Testis (tissue), 2 donors: ENCODE measurements at regions not wholly inside any gene's neighbourhood (a gene's known extent, or its start where the extent isn't known, plus 50 kb on each side); places are given as distances from the start of the nearest gene placed in this dataset.

Source experiments
- DNase-seq: peaks from one replicate; pipeline ENCODE4 v3.0.0-alpha.2; 2019
- H3K27ac ChIP-seq, 2 donors: fragments of 200-600 bp; sonication (generic); one replicate each; pipeline ENCODE4 v1.5.1; 2019
- H3K27me3 ChIP-seq: fragments of 200-600 bp; sonication (generic); one replicate; pipeline ENCODE4 v1.5.1; 2019
- H3K36me3 ChIP-seq: fragments of 200-600 bp; sonication (generic); one replicate; pipeline ENCODE4 v1.5.1; 2017; ENCODE audit warnings: low read depth; ENCODE audit errors: missing control alignments
- H3K4me1 ChIP-seq: fragments of 200-600 bp; sonication (generic); one replicate; pipeline ENCODE4 v1.5.1; 2019
- H3K4me3 ChIP-seq, 2 donors: fragments of 200-600 bp; sonication (generic); one replicate each; pipeline ENCODE4 v1.5.1; 2017 to 2019
- H3K9me3 ChIP-seq: fragments of 200-600 bp; sonication (generic); one replicate; pipeline ENCODE4 v1.5.1; 2017
- POLR2A ChIP-seq: fragments of 450-650 bp; IDR thresholded peaks from one replicate; pipeline ENCODE4 v1.6.1; 2017; ENCODE audit warnings: antibody characterized with exemption, mild to moderate bottlenecking, moderate library complexity
- WGBS, 2 donors: methylation state at CpG; one replicate each; pipeline ENCODE4 v1.1.5; 2018; 5-methylcytosine and 5-hydroxymethylcytosine counted together
- intact Hi-C: fragments of 100-400 bp; cut with DNase I; formaldehyde crosslinking; loops from one replicate; pipeline ENCODE4 v1.15.1; 2023; ENCODE audit warnings: low total_unique reads
- TF ChIP-seq, protein P1 (sequence below), 3 experiments: fragments of 450-650 bp in 2 of 3; fragments of 200-600 bp in 1 of 3; sonication (generic) in 1 of 3; IDR thresholded peaks; one replicate each; pipeline ENCODE4 v1.5.1; 2016 to 2019; ENCODE audit warnings: antibody characterized with exemption in 3 of 3, mild to moderate bottlenecking in 2 of 3, moderate library complexity in 1 of 3

DNA sequence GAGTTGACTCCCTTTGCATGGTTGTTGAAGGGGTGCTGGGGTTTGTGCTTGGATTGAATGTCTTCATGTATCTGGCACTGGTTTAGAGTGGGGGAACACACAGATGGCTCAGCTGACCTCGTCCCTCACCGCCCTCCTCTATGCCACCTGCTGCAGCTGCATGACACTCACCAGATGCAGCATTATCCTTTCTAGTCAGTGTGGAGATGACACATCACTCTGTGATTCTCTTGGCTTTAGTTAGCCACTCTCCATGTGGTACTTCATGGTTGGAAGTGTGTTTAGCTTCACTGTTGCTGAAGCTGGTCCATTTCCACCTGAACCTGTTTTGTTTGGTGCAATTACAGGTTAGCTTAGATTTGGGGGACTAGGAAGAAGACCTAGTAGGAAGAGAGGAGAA lies 56.3 kb upstream of the BMPER start:
- Histone ChIP-seq H3K36me3 (no peaks in the 10 kb centered on the region), H3K27me3 (no peaks in the 10 kb centered on the region), H3K4me3 (no peak overlapping the region), H3K27ac (no peak overlapping the region), H3K9me3 (no peaks in the 10 kb centered on the region), H3K4me1 (peaks cover 4% of the 10 kb centered on the region)
- TF ChIP-seq, protein P1, sequence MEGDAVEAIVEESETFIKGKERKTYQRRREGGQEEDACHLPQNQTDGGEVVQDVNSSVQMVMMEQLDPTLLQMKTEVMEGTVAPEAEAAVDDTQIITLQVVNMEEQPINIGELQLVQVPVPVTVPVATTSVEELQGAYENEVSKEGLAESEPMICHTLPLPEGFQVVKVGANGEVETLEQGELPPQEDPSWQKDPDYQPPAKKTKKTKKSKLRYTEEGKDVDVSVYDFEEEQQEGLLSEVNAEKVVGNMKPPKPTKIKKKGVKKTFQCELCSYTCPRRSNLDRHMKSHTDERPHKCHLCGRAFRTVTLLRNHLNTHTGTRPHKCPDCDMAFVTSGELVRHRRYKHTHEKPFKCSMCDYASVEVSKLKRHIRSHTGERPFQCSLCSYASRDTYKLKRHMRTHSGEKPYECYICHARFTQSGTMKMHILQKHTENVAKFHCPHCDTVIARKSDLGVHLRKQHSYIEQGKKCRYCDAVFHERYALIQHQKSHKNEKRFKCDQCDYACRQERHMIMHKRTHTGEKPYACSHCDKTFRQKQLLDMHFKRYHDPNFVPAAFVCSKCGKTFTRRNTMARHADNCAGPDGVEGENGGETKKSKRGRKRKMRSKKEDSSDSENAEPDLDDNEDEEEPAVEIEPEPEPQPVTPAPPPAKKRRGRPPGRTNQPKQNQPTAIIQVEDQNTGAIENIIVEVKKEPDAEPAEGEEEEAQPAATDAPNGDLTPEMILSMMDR (IDR thresholded peaks at IDR 0.05), result no peak
- TF ChIP-seq POLR2A, result no peak
- no peak for DNase-seq
- 89 to 97% methylated on average over 2 of the region's 2 CpGs for WGBS, 2 donors
- intact Hi-C loops, result no loop called here

DNA sequence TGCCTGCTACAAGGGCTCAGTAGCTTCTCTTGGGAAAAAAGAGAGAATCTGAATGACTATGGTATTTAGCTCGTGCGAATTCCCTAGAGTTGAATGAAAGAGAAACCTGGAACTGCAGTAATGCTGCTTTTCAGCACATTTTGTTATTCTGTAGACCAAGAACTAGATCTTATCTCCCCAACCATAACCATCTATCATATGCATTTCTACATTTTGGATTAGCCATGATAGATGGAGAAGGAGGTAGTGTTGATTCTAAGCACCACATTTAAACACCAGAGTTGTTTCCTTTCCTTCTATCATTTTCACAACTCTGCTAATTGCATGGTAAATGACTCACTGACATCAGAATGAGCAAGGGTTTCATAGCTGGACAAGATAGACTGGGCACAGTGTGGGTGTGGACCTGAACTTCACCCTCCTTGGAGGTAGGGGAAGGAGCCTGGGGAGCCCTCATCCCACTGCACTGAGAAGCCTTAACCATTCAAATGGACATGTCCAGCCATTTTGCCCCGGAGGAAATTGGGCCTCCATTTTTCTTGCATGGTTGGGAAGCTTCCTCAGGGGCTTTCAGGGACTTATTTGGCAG lies 55.3 kb upstream of the BMPER start:
- H3K9me3 ChIP-seq, result no peaks in the 10 kb centered on the region
- intact Hi-C loops, result no loop called here
- no peak for TF ChIP-seq POLR2A
- TF ChIP-seq, protein P1 (IDR thresholded peaks at IDR 0.05), result no peak
- no peak overlapping the region for H3K27ac ChIP-seq
- 81 to 83% methylated on average over 3 of the region's 3 CpGs for WGBS, 2 donors
- H3K4me3 ChIP-seq, result no peak overlapping the region
- no peak for DNase-seq
- no peaks in the 10 kb centered on the region for H3K27me3 ChIP-seq
- peaks cover 4% of the 10 kb centered on the region for H3K4me1 ChIP-seq
- H3K36me3 ChIP-seq, result no peaks in the 10 kb centered on the region

DNA sequence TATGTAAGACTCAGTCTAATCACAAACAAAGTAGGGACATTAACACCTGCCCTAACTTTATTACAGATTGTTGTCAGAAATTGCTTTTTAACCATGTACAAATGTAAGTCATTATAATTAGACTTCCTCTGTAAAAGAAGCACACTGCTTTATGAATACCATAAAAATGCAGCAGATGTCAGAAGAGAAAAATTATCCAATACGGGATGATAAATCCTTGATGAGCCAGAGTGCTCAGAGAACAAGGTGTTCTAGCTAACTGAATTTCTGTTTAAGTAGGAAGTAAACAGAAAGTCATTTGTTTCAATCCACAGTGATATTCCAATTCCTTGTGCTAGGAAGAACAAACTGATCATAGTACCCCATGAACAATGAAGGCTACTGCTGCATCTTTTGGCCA lies 54.6 kb upstream of the BMPER start:
- Histone ChIP-seq H3K36me3 (no peaks in the 10 kb centered on the region), H3K9me3 (no peaks in the 10 kb centered on the region), H3K27me3 (no peaks in the 10 kb centered on the region), H3K4me1 (peaks cover 4% of the 10 kb centered on the region), H3K27ac (no peak overlapping the region), H3K4me3 (no peak overlapping the region)
- WGBS, 2 donors, result 43 to 53% methylated on average over 1 of the region's 1 CpG
- intact Hi-C loops, result no loop called here
- TF ChIP-seq POLR2A, result no peak
- TF ChIP-seq, protein P1 (IDR thresholded peaks at IDR 0.05), result no peak
- no peak for DNase-seq

DNA sequence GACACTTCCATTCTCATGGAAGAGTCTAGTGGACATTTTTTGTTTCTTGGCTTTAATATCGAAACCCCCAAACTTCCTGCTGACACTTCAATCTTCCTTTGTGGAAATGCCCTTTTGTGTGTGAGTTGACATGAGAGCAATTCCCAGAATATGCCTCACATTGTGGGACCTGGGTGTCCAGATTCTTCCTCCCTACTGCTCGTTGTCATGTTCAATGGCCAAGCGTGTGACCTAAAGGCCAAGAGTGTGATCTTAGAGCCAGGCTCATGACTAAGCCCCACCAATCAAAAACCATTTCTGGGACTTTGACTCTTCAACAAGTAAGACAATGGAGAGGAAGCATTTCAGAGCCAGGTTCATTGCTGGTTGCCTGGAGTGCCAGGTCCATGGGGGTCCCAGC lies 52.5 kb upstream of the BMPER start:
- 90 to 97% methylated on average over 3 of the region's 3 CpGs for WGBS, 2 donors

More for the DNA sequence above, 52.5 kb upstream of the BMPER start:
- intact Hi-C loops, result no loop called here
- Histone ChIP-seq H3K4me1 (no peaks in the 10 kb centered on the region), H3K27ac (no peak overlapping the region), H3K36me3 (no peaks in the 10 kb centered on the region), H3K4me3 (no peak overlapping the region), H3K9me3 (no peaks in the 10 kb centered on the region), H3K27me3 (no peaks in the 10 kb centered on the region)
- no peak for DNase-seq
- TF ChIP-seq POLR2A, result no peak
- TF ChIP-seq, protein P1 (IDR thresholded peaks at IDR 0.05), result no peak
